ENCODE measurements at regions not wholly inside any gene's neighbourhood (a gene's known extent, or its start where the extent isn't known, plus 50 kb on each side); places are given as distances from the start of the nearest gene placed in this dataset.

DNA sequence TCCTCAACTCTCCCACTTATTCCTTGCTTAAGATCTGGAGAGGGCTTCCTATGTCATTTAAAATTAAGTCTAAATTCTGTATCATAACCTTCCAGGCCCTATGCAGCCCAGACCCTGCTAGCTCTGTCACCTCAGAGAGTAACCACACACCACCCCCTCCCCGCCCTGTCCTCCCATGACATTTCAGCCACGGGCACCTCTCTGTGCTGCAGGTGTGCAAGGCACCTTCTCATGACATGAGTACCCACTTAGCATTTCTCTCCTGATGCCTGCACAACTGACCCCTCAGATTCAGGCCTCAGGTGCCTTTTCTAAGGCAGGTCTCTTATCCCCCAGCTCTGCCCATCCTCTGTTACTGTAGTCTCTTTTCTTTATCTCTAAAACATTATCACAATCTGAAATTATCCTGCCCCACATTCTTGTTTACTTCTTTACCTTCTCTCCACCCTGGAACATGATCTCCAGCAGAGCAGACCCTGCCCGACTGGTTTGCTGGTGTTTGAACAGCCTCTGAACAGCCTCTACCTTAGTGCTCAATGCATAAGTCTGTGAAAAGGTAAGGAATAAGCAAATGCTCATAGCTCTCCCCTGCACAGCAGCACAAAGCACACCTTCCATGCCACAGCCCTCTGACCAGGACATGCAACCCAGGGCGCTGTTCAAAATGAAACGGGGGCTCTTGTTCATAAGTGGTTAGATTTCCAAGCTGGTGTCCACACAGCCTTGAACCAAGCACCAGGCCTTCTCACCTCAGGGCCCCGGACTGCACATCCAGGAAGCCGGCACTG is 196.1 kb upstream of the B3GAT1 start:
- Histone ChIP-seq H3K4me2 (ENCODE audit: low read length) (no peak overlapping the region), H3K4me3 (replicated peaks in 1 of 2; ENCODE audit: low read depth in 1 of 2, low read length in 2 of 2) (no peak overlapping the region), H3K36me3 (ENCODE audit: control insufficient read depth in 1 of 2, insufficient read depth in 2 of 2, low read length in 2 of 2) (no peaks in the 10 kb centered on the region), H3K9me2 (ENCODE audit: insufficient read depth) (no peaks in the 10 kb centered on the region), H3K9ac (ENCODE audit: low read length) (no peak overlapping the region), H3K9me3 (ENCODE audit: control insufficient read depth in 1 of 2, insufficient read depth in 1 of 2, low read depth in 1 of 2, low read length in 2 of 2) (no peaks in the 10 kb centered on the region), H2AFZ (ENCODE audit: low read depth, low read length, poor library complexity, severe bottlenecking) (no peak overlapping the region), H3K4me1 (ENCODE audit: control insufficient read depth in 1 of 2, insufficient read depth in 2 of 2, low read length in 2 of 2) (no peaks in the 10 kb centered on the region), H3K27me3 (ENCODE audit: insufficient read depth, low read length) (peaks cover 60% of the 10 kb centered on the region), H3K27ac (ENCODE audit: low read depth, low read length) (no peak overlapping the region), H4K20me1 (ENCODE audit: insufficient read depth) (no peaks in the 10 kb centered on the region), H3K79me2 (ENCODE audit: insufficient read depth, low read length) (no peaks in the 10 kb centered on the region)
- ChIA-PET RAD21 (ENCODE audit: low non-redundant PET in 1 of 2, low total read pairs in 2 of 2, uncharacterized antibody in 2 of 2, unreplicated experiment in 2 of 2) (no interaction called here), POLR2A (no interaction called here), CTCF (no interaction called here)
- DNase-seq (ENCODE audit: low read depth, low spot score) (no peak), ATAC-seq (no peak)
- intact Hi-C loops (cut with micrococcal nuclease): no loop called here
- BruUV-seq (replicated peaks): no TSS peak
- TF ChIP-seq CBX3 (IDR thresholded peaks at IDR 0.05; ENCODE audit: low read depth): no peak
- TF ChIP-seq SIN3A (IDR thresholded peaks at IDR 0.05; ENCODE audit: low read depth): no peak
- no peak for TF ChIP-seq SP1 (IDR thresholded peaks at IDR 0.05; ENCODE audit: low read depth)
- TF ChIP-seq CEBPB (IDR thresholded peaks at IDR 0.05; ENCODE audit: low read depth): no peak
- TF ChIP-seq FOSL1 (IDR thresholded peaks at IDR 0.05; ENCODE audit: low read depth): no peak
- no peak for TF ChIP-seq EZH2phosphoT487 (IDR thresholded peaks at IDR 0.05; ENCODE audit: borderline replicate concordance)
- TF ChIP-seq POLR2AphosphoS5 (IDR thresholded peaks at IDR 0.05; ENCODE audit: low read depth, low read length): no peak
- no peak for TF ChIP-seq ELF1 (IDR thresholded peaks at IDR 0.05; ENCODE audit: borderline replicate concordance, low read depth)
- TF ChIP-seq SRF (IDR thresholded peaks at IDR 0.05; ENCODE audit: low read depth): no peak
- no peak for TF ChIP-seq POLR2A (IDR thresholded peaks at IDR 0.05; ENCODE audit: borderline replicate concordance, extremely low read depth, insufficient read depth, insufficient read length)
- no peak for TF ChIP-seq JUND (IDR thresholded peaks at IDR 0.05)
- no peak for TF ChIP-seq MAX (IDR thresholded peaks at IDR 0.05)

GRCh38 chr11:134606251-134606650 is 194.2 kb upstream of the B3GAT1 start:
- ATAC-seq (no peak), DNase-seq (ENCODE audit: low read depth, low spot score) (no peak)
- no peak for TF ChIP-seq ZNF274 (IDR thresholded peaks at IDR 0.05; ENCODE audit: low read depth, low read length)
- intact Hi-C loops (cut with micrococcal nuclease): no loop called here
- H3K4me3 ChIP-seq (replicated peaks in 1 of 2; ENCODE audit: low read depth in 1 of 2, low read length in 2 of 2): no peak overlapping the region
- no TSS peak for BruUV-seq (replicated peaks)
- no peaks in the 10 kb centered on the region for H3K79me2 ChIP-seq (ENCODE audit: insufficient read depth, low read length)
- H3K27ac ChIP-seq (ENCODE audit: low read depth, low read length): no peak overlapping the region
- H3K9me2 ChIP-seq (ENCODE audit: insufficient read depth): no peaks in the 10 kb centered on the region
- H3K9ac ChIP-seq (ENCODE audit: low read length): no peak overlapping the region
- H3K4me2 ChIP-seq (ENCODE audit: low read length): no peak overlapping the region
- no peaks in the 10 kb centered on the region for H3K36me3 ChIP-seq (ENCODE audit: control insufficient read depth in 1 of 2, insufficient read depth in 2 of 2, low read length in 2 of 2)
- ChIA-PET POLR2A (no interaction called here), RAD21 (ENCODE audit: low non-redundant PET in 1 of 2, low total read pairs in 2 of 2, uncharacterized antibody in 2 of 2, unreplicated experiment in 2 of 2) (no interaction called here), CTCF (no interaction called here)
- no peaks in the 10 kb centered on the region; the same call in 1 of the 2 replicates for H4K20me1 ChIP-seq (ENCODE audit: insufficient read depth)
- peaks cover 71% of the 10 kb centered on the region for H3K27me3 ChIP-seq (ENCODE audit: insufficient read depth, low read length)
- no peak overlapping the region for H2AFZ ChIP-seq (ENCODE audit: low read depth, low read length, poor library complexity, severe bottlenecking)
- no peaks in the 10 kb centered on the region for H3K4me1 ChIP-seq (ENCODE audit: control insufficient read depth in 1 of 2, insufficient read depth in 2 of 2, low read length in 2 of 2)
- H3K9me3 ChIP-seq (ENCODE audit: control insufficient read depth in 1 of 2, insufficient read depth in 1 of 2, low read depth in 1 of 2, low read length in 2 of 2): no peaks in the 10 kb centered on the region

All from HCT116 (cell line).